Right lobe of liver (tissue), 6 donors: ENCODE measurements at regions not wholly inside any gene's neighbourhood (a gene's known extent, or its start where the extent isn't known, plus 50 kb on each side); places are given as distances from the start of the nearest gene placed in this dataset.
A peak's percentile ranks its signal among the peaks of the same experiment; 100 is the strongest.
"Not testable (repeated sequence)": the region's sequence is repeated elsewhere in the genome, so short reads cannot be mapped to it uniquely, and the experiment has no call there.

Experiments used
- ATAC-seq, 4 donors: fragments of 200-7000 bp; cut with Tn5 transposase; one replicate each; pipeline ENCODE4 v1.9.1; 2020; ENCODE audit warnings: mild to moderate bottlenecking in 4 of 4, moderate library complexity in 4 of 4
- DNase-seq, 3 donors: peaks; one replicate each; pipeline ENCODE4 v3.0.0-alpha.2; 2020
- H3K27ac ChIP-seq, 3 donors: fragments of 200-600 bp; one replicate each; pipeline ENCODE4 v1.8.0; 2022
- H3K27me3 ChIP-seq, 2 donors: fragments of 200-600 bp; one replicate each; pipeline ENCODE4 v1.8.0; 2022
- H3K36me3 ChIP-seq, 4 donors: fragments of 200-600 bp; sonication (generic) in 1 of 4; one replicate each; pipeline versions ENCODE4 v1.5.1 to v1.8.0; 2017 to 2022; ENCODE audit warnings: control low read depth in 1 of 4
- H3K4me1 ChIP-seq, 4 donors: fragments of 200-600 bp; sonication (generic) in 1 of 4; one replicate each; pipeline versions ENCODE4 v1.5.1 to v1.8.0; 2017 to 2022; ENCODE audit warnings: control low read depth in 1 of 4
- H3K4me3 ChIP-seq, 3 donors: fragments of 200-600 bp; one replicate each; pipeline ENCODE4 v1.8.0; 2022
- H3K9me3 ChIP-seq, 4 donors: fragments of 200-600 bp; sonication (generic) in 1 of 4; one replicate each; pipeline versions ENCODE4 v1.5.1 to v1.8.0; 2017 to 2022; ENCODE audit warnings: control low read depth in 1 of 4
- POLR2A ChIP-seq: fragments of 450-650 bp; IDR thresholded peaks from one replicate; pipeline ENCODE4 v1.6.1; 2017; ENCODE audit warnings: antibody characterized with exemption, mild to moderate bottlenecking
- WGBS: methylation state at CpG from one replicate; pipeline ENCODE4 v1.1.6; 2018; ENCODE audit warnings: low coverage, low lambda C conversion rate; ENCODE audit not compliant: insufficient coverage; ENCODE audit errors: missing lambda C conversion rate; 5-methylcytosine and 5-hydroxymethylcytosine counted together
- intact Hi-C, 2 donors: fragments of 100-400 bp; cut with DNase I; formaldehyde crosslinking; loops; one replicate each; pipeline versions ENCODE4 v1.11.2 to v1.14.1; 2022
- small RNA-seq, 2 experiments: library from RNA; depleted of rRNA; stranded (forward); fragments of <200 nt; gene quantifications; one replicate each; pipeline ENCODE3, GENCODE V24; 2016
- TF ChIP-seq, protein P1 (sequence below), 4 donors: fragments of 200-600 bp in 3 of 4; fragments of 450-650 bp in 1 of 4; IDR thresholded peaks; one replicate each; pipeline versions ENCODE4 v1.5.1 to v1.8.0; 2016 to 2022; ENCODE audit warnings: antibody characterized with exemption in 4 of 4, mild to moderate bottlenecking in 2 of 4
- donor health status: DM: no; HTN: yes; CAD: no.
- donor health status: DM: no; HTN: no; CAD: no.
- donor health status: DM: no; HTN: no; CAD: no.
- donor health status: DM: no; HTN: yes; CAD: no.
- donor health status: DM: no; HTN: yes; CAD: no.

DNA sequence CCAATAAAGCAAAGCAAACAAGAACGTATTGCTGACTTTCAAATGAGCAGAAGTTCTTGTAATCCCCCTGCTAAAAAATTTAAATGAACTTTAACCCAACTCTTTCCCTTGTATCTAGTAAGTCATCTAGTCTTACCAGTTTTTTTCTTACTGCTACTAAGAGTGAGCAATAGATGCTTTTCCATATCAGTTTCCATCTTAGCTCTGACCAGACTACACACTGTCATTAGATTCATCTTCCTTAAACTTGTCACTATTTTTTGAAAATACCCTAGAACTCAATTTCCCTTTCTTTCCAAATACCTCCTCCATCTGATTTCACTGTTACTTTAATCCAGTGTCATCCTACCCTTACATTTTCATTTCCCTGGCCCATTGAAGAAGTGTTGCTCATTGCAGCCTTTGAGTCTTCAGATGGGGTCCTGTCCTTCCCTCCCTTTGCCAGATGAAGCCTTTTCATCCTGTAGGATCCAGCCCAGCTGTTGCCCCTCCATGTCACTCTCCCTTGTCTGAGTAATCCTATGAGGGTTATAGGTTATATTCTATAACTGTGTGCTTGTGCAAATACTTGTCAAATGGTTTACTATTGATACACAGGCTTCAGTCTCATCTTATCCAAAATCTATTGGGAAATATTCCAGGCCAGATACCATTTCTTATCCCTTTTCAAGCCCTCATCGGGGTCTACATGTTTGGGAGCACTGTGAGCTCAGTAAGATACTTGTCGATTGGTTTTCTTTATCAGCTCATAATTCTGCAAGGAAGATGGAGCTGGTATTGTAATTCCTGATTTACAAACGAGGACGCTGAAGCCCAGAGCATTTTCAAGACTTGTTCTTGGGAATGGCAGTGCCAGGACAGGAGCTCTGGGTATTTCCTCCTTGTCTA, 51.5 kb upstream of the ITGB1 start:
- ATAC-seq (no peak), DNase-seq (no peak)
- Histone ChIP-seq H3K27ac (no peak overlapping the region), H3K27me3 (no peaks in the 10 kb centered on the region), H3K4me1 (peaks cover 0 to 25% (median 3%) of the 10 kb centered on the region in 4 donors), H3K36me3 (no peaks in the 10 kb centered on the region), H3K9me3 (no peaks in the 10 kb centered on the region), H3K4me3 (no peak overlapping the region)
- no peak for TF ChIP-seq POLR2A
- TF ChIP-seq, protein P1, sequence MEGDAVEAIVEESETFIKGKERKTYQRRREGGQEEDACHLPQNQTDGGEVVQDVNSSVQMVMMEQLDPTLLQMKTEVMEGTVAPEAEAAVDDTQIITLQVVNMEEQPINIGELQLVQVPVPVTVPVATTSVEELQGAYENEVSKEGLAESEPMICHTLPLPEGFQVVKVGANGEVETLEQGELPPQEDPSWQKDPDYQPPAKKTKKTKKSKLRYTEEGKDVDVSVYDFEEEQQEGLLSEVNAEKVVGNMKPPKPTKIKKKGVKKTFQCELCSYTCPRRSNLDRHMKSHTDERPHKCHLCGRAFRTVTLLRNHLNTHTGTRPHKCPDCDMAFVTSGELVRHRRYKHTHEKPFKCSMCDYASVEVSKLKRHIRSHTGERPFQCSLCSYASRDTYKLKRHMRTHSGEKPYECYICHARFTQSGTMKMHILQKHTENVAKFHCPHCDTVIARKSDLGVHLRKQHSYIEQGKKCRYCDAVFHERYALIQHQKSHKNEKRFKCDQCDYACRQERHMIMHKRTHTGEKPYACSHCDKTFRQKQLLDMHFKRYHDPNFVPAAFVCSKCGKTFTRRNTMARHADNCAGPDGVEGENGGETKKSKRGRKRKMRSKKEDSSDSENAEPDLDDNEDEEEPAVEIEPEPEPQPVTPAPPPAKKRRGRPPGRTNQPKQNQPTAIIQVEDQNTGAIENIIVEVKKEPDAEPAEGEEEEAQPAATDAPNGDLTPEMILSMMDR (IDR thresholded peaks at IDR 0.05) = no peak
- WGBS = 30% methylated on average over 5 of the region's 5 CpGs
- intact Hi-C loops = loop anchor here (5.0 kb wide), 1 partner anchor 212 kb away; no protein-coding TSS in a partner anchor

DNA sequence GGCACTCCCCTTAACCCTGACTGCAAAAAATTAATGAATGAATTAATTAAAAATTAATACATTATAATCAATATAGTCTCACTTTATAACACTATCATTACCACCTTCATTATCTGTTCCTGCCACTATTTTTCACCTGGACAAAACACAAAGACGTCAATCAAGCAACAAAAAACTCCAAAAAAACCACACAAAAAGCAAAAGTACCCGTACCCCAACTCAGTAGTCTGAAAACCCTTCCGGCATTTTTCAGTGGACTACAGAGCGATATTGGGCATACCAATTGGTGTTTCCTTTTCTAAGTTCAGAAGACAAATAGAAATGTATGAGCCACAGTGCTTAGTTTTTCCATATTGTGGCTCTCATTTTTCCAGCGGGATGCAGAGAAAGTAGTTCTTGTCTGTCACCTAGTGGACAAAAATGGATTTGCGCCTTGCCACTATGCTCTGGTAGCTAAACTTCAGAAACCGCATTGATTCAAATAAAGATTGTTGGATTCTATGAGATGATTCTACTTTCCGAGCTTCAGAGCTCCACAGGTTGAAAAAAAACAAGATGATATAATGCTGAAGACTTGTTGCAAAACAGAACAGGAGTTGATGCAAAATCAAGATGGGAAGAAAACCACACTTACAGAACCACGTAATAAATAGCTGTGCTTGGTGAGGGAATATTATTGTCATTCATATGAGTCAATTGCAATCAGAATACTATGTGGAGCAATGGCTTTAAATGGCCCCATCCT, 50.6 kb upstream of the ITGB1 start:
- 10% methylated on average over 9 of the region's 9 CpGs for WGBS
- Histone ChIP-seq H3K27ac (no peak overlapping the region), H3K4me3 (no peak overlapping the region)

GRCh38 chr10:33007731-33008381, 49.8 kb upstream of the ITGB1 start:
- DNase-seq, H3K9me3 ChIP-seq, H3K36me3 ChIP-seq, ATAC-seq, H3K4me3 ChIP-seq, H3K27me3 ChIP-seq, H3K27ac ChIP-seq: not testable (repeated sequence)
- peaks cover 0 to 27% (median 4%) of the 10 kb centered on the region in 4 donors for H3K4me1 ChIP-seq
- intact Hi-C loops = loop anchor here in 1 of 2 donors (5.0 kb wide), 1 partner anchor 211 kb away; no protein-coding TSS in a partner anchor
- 98% methylated on average over 7 of the region's 9 CpGs for WGBS

More for the DNA sequence above, 50.6 kb upstream of the ITGB1 start:
- DNase-seq = peak in 1 of 3 donors; percentile 63
- peak; percentile 51 to 67 (median 63) for ATAC-seq
- no peak for TF ChIP-seq POLR2A
- TF ChIP-seq, protein P1 (IDR thresholded peaks at IDR 0.05) = peak; percentile 97 to 99 (median 98)
- no peaks in the 10 kb centered on the region for H3K36me3 ChIP-seq
- intact Hi-C loops = loop anchor here in 1 of 2 donors (5.0 kb wide), 1 partner anchor 211 kb away; no protein-coding TSS in a partner anchor
- H3K4me1 ChIP-seq = peaks cover 0 to 27% (median 4%) of the 10 kb centered on the region in 4 donors
- no peaks in the 10 kb centered on the region for H3K27me3 ChIP-seq
- H3K9me3 ChIP-seq = no peaks in the 10 kb centered on the region

Small RNA genes lying in the stretch of these regions (small RNA-seq; reads per million reads assigned to genes)
- gene AL365203.1 = 0 reads per million in 2 experiments
- 0 reads per million in 2 experiments for gene MTND4LP11
- gene RN7SL847P = 0 reads per million in 2 experiments
